RWPE2 (cell line): ENCODE measurements at regions not wholly inside any gene's neighbourhood (a gene's known extent, or its start where the extent isn't known, plus 50 kb on each side); places are given as distances from the start of the nearest gene placed in this dataset.
"Not testable (repeated sequence)": the region's sequence is repeated elsewhere in the genome, so short reads cannot be mapped to it uniquely, and the experiment has no call there.

Experiments
- ATAC-seq: fragments of 200-7000 bp; cut with Tn5 transposase; 3 replicates; pipeline ENCODE4 v1.9.1; 2021; ENCODE audit warnings: low read depth
- DNase-seq: peaks from one replicate; pipeline ENCODE4 v3.0.0-alpha.2; 2020; ENCODE audit warnings: low spot score
- H3K27ac ChIP-seq: fragments of 450-650 bp; 2 replicates; pipeline ENCODE4 v1.5.1; 2017; ENCODE audit warnings: mild to moderate bottlenecking; ENCODE audit not compliant: poor library complexity, severe bottlenecking
- H3K27me3 ChIP-seq: fragments of 250-450 bp; sonication (Bioruptor Pico); 2 replicates; pipeline ENCODE4 v1.5.1; 2021; ENCODE audit warnings: mild to moderate bottlenecking, moderate library complexity; ENCODE audit not compliant: insufficient read depth, poor library complexity, severe bottlenecking
- H3K36me3 ChIP-seq: fragments of 250-450 bp; sonication (Bioruptor Pico); 2 replicates; pipeline ENCODE4 v1.5.1; 2020; ENCODE audit warnings: low read depth, mild to moderate bottlenecking, moderate library complexity
- H3K4me1 ChIP-seq: fragments of 250-450 bp; sonication (Bioruptor Pico); 2 replicates; pipeline ENCODE4 v1.5.1; 2021; ENCODE audit warnings: mild to moderate bottlenecking, moderate library complexity; ENCODE audit not compliant: insufficient read depth, poor library complexity, severe bottlenecking
- H3K4me3 ChIP-seq: fragments of 250-450 bp; sonication (Bioruptor Pico); 2 replicates; pipeline ENCODE4 v1.5.1; 2021; ENCODE audit warnings: mild to moderate bottlenecking, moderate library complexity; ENCODE audit not compliant: severe bottlenecking
- H3K9me3 ChIP-seq: fragments of 250-450 bp; sonication (Bioruptor Pico); 2 replicates; pipeline ENCODE4 v1.5.1; 2021; ENCODE audit warnings: mild to moderate bottlenecking, moderate library complexity; ENCODE audit not compliant: severe bottlenecking
- CTCF ChIP-seq: fragments of 450-650 bp; IDR thresholded peaks from one replicate; pipeline ENCODE4 v1.5.1; 2017; ENCODE audit warnings: mild to moderate bottlenecking, moderate library complexity; ENCODE audit not compliant: poor library complexity, severe bottlenecking

GRCh38 chr2:142615876-142616275 lies 261.6 kb upstream of the KYNU start:
- H3K36me3 ChIP-seq: no peaks in the 10 kb centered on the region
- TF ChIP-seq CTCF: no peak
- H3K4me1 ChIP-seq: no peaks in the 10 kb centered on the region
- DNase-seq (no peak), ATAC-seq (no peak)
- no peaks in the 10 kb centered on the region for H3K9me3 ChIP-seq
- H3K27ac ChIP-seq: no peak overlapping the region
- no peak overlapping the region for H3K4me3 ChIP-seq
- no peaks in the 10 kb centered on the region for H3K27me3 ChIP-seq

- not testable (repeated sequence) for H3K9me3 ChIP-seq, H3K27ac ChIP-seq, H3K4me3 ChIP-seq, DNase-seq, H3K27me3 ChIP-seq, ATAC-seq, H3K36me3 ChIP-seq, H3K4me1 ChIP-seq
Observed at GRCh38 chr2:142613193-142613592, 264.3 kb upstream of the KYNU start.

- H3K9me3 ChIP-seq: no peaks in the 10 kb centered on the region
- no peak overlapping the region for H3K27ac ChIP-seq
- DNase-seq (no peak), ATAC-seq (no peak)
- H3K4me3 ChIP-seq: no peak overlapping the region
- H3K4me1 ChIP-seq: no peaks in the 10 kb centered on the region
- H3K27me3 ChIP-seq: no peaks in the 10 kb centered on the region
- no peaks in the 10 kb centered on the region for H3K36me3 ChIP-seq
- no peak for TF ChIP-seq CTCF
Observed at GRCh38 chr2:142605421-142605820, 272.0 kb upstream of the KYNU start.

- peak; percentile 63 for TF ChIP-seq CTCF
- no peak for ATAC-seq
- no peak for DNase-seq
Observed at GRCh38 chr2:142603759-142604158, 273.7 kb upstream of the KYNU start.

GRCh38 chr2:142602418-142602989 lies 275.0 kb upstream of the KYNU start:
- no peak for DNase-seq

More at GRCh38 chr2:142603759-142604158, 273.7 kb upstream of the KYNU start:
- Histone ChIP-seq H3K36me3 (no peaks in the 10 kb centered on the region), H3K4me3 (no peak overlapping the region), H3K4me1 (no peaks in the 10 kb centered on the region), H3K27ac (no peak overlapping the region), H3K27me3 (no peaks in the 10 kb centered on the region), H3K9me3 (no peaks in the 10 kb centered on the region)

More at GRCh38 chr2:142602418-142602989, 275.0 kb upstream of the KYNU start:
- no peak for ATAC-seq
- H3K27me3 ChIP-seq: no peaks in the 10 kb centered on the region
- H3K27ac ChIP-seq: no peak overlapping the region
- no peaks in the 10 kb centered on the region for H3K36me3 ChIP-seq
- H3K4me3 ChIP-seq: no peak overlapping the region
- no peaks in the 10 kb centered on the region for H3K4me1 ChIP-seq
- no peak for TF ChIP-seq CTCF
- no peaks in the 10 kb centered on the region for H3K9me3 ChIP-seq
